Osteocyte (in vitro differentiated cells): ENCODE measurements at regions not wholly inside any gene's neighbourhood (a gene's known extent, or its start where the extent isn't known, plus 50 kb on each side); places are given as distances from the start of the nearest gene placed in this dataset.

Source experiments
- DNase-seq: peaks from one replicate; pipeline ENCODE4 v3.0.0; 2021; ENCODE audit warnings: mixed read lengths; ENCODE audit not compliant: unreplicated experiment; ENCODE audit errors: extremely low spot score
- H3K27ac Mint-ChIP-seq: one replicate; pipeline ENCODE4 v1.8.0; 2021; ENCODE audit warnings: mild to moderate bottlenecking, mixed read lengths; ENCODE audit not compliant: unreplicated experiment
- H3K27me3 Mint-ChIP-seq: one replicate; pipeline ENCODE4 v1.8.0; 2021; ENCODE audit warnings: mixed read lengths; ENCODE audit not compliant: unreplicated experiment
- H3K36me3 Mint-ChIP-seq: one replicate; pipeline ENCODE4 v1.8.0; 2021; ENCODE audit warnings: mixed read lengths; ENCODE audit not compliant: unreplicated experiment
- H3K4me1 Mint-ChIP-seq: one replicate; pipeline ENCODE4 v1.8.0; 2021; ENCODE audit warnings: mixed read lengths; ENCODE audit not compliant: unreplicated experiment
- H3K4me3 Mint-ChIP-seq: one replicate; pipeline ENCODE4 v1.8.0; 2021; ENCODE audit warnings: mild to moderate bottlenecking, moderate library complexity, mixed read lengths; ENCODE audit not compliant: unreplicated experiment
- H3K9me3 Mint-ChIP-seq: one replicate; pipeline ENCODE4 v1.8.0; 2021; ENCODE audit warnings: mixed read lengths; ENCODE audit not compliant: unreplicated experiment
- CTCF ChIP-seq: fragments of 200-600 bp; sonication (generic); IDR thresholded peaks from 2 replicates; pipeline ENCODE4 v1.5.0; 2021; ENCODE audit warnings: antibody characterized with exemption, mild to moderate bottlenecking, moderate library complexity

GRCh38 chr1:99131546-99131945 is 126.9 kb upstream of the PLPPR5 start:
- no peak for DNase-seq
- Mint-ChIP-seq H3K4me3 (no peak overlapping the region), H3K27me3 (peaks cover 24% of the 10 kb centered on the region), H3K36me3 (no peaks in the 10 kb centered on the region), H3K9me3 (peaks cover 4% of the 10 kb centered on the region), H3K27ac (no peak overlapping the region), H3K4me1 (no peaks in the 10 kb centered on the region)
- TF ChIP-seq CTCF = no peak

DNA sequence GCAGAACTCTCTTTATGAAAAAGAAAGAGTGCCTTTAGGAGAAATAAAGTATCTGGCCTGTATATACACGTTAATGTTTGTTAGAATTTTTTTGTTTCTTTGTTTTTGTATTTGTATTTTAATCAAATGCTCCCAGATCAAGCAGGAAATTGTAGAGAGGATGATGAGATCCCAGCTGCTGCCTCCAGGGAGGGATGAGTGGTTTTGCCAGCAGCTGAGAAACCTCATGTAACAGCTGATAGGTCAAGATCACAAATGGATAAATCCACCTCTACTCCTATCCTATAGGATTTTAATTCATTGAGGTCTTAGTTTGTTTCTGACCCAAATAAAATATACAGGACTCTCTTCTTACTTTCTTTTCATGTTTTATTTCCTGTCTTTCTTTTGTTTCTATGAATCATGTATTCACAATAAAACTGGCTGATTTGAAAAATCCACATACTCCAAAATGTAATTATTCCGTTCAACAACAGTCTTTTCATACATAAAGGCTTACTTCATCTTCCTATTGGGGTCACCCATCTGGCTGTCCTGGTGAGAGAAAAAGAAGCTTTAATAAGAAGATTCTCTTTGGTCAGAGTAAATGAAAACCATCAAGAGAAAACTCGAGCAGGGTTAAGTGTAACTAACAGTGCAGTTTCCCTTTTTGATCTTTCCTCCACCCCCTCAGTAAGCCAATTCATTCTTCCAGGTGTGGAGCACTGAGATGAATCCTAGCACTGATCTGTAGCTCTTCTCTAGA is 129.3 kb upstream of the PLPPR5 start:
- peaks cover 12% of the 10 kb centered on the region for H3K27me3 Mint-ChIP-seq
- no peak for DNase-seq

DNA sequence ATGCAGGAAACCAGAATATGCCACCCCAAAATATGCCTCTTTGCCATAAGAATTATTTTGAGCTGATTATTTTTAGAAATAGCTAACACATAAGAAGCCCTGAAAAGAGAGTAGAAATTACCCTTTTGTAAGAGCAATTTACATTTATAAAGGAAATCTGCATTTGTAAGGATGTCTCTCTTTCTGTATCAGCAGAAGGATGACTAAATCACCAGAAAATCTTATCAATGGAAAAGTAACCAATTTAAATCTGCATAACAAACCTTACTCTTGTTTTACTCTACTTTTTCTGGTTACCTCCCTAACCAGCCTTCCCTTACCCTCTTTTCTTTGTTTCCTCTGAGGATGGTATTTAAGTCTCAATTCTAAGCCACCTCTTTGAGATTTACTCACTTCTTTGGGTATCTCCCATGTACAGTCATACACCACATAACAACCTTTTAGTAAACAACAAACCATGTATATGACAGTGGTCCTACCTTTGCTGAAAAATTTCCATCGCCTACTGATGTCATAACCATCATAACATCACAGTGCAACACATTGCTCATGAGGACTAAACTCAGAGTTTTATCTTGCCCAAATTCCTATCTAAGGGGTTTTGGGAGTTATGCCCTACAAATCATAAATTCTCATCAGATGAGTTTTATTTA is 126.6 kb upstream of the PLPPR4 start:
- Mint-ChIP-seq H3K27me3 (peaks cover 10% of the 10 kb centered on the region), H3K4me1 (no peaks in the 10 kb centered on the region), H3K27ac (no peak overlapping the region), H3K36me3 (no peaks in the 10 kb centered on the region), H3K4me3 (no peak overlapping the region), H3K9me3 (peaks cover 4% of the 10 kb centered on the region)
- DNase-seq = no peak
- no peak for TF ChIP-seq CTCF

More for the DNA sequence above, 129.3 kb upstream of the PLPPR5 start:
- no peaks in the 10 kb centered on the region for H3K36me3 Mint-ChIP-seq
- H3K4me3 Mint-ChIP-seq = no peak overlapping the region
- H3K4me1 Mint-ChIP-seq = no peaks in the 10 kb centered on the region
- TF ChIP-seq CTCF = no peak
- H3K9me3 Mint-ChIP-seq = peaks cover 4% of the 10 kb centered on the region
- no peak overlapping the region for H3K27ac Mint-ChIP-seq

GRCh38 chr1:99139876-99140275 is 124.4 kb upstream of the PLPPR4 start:
- Mint-ChIP-seq H3K27me3 (peaks cover 7% of the 10 kb centered on the region), H3K9me3 (peaks cover 4% of the 10 kb centered on the region), H3K27ac (no peak overlapping the region), H3K36me3 (no peaks in the 10 kb centered on the region), H3K4me1 (no peaks in the 10 kb centered on the region), H3K4me3 (no peak overlapping the region)
- no peak for DNase-seq
- no peak for TF ChIP-seq CTCF

GRCh38 chr1:99146129-99146848 is 118.0 kb upstream of the PLPPR4 start:
- no peaks in the 10 kb centered on the region for H3K36me3 Mint-ChIP-seq
- TF ChIP-seq CTCF = no peak
- H3K4me1 Mint-ChIP-seq = no peaks in the 10 kb centered on the region
- no peaks in the 10 kb centered on the region for H3K9me3 Mint-ChIP-seq
- no peak overlapping the region for H3K4me3 Mint-ChIP-seq
- H3K27ac Mint-ChIP-seq = no peak overlapping the region
- no peak for DNase-seq
- peaks cover 17% of the 10 kb centered on the region for H3K27me3 Mint-ChIP-seq
